ENCODE measurements at regions not wholly inside any gene's neighbourhood (a gene's known extent, or its start where the extent isn't known, plus 50 kb on each side); places are given as distances from the start of the nearest gene placed in this dataset.

GRCh38 chr2:136225950-136226835, 108.2 kb upstream of the CXCR4 start:
- no peak for TF ChIP-seq CTCF (IDR thresholded peaks at IDR 0.05)
- peak; percentile 13 for TF ChIP-seq POLR2A (IDR thresholded peaks at IDR 0.05)

Data from right lobe of liver (tissue), 4 donors.